Transverse colon (tissue), 3 donors: ENCODE measurements at regions not wholly inside any gene's neighbourhood (a gene's known extent, or its start where the extent isn't known, plus 50 kb on each side); places are given as distances from the start of the nearest gene placed in this dataset.

Source experiments
- CTCF ChIP-seq, 5 experiments: fragments of 200-600 bp in 3 of 5; fragments of 450-650 bp in 2 of 5; sonication (generic) in 3 of 5; IDR thresholded peaks; 1 replicate in 2 of 5; 2 replicates in 3 of 5; pipeline ENCODE4 v1.5.1; 2016 to 2017; ENCODE audit warnings: antibody characterized with exemption in 5 of 5, inconsistent platforms in 3 of 5, mild to moderate bottlenecking in 2 of 5, moderate library complexity in 1 of 5
- EP300 ChIP-seq: sonication (generic); formaldehyde crosslinking; IDR thresholded peaks from one replicate; pipeline ENCODE4 v1.6.1; 2017; ENCODE audit warnings: antibody characterized with exemption, low read depth
- POLR2A ChIP-seq: fragments of 450-650 bp; IDR thresholded peaks from one replicate; pipeline ENCODE4 v1.6.1; 2016; ENCODE audit warnings: antibody characterized with exemption, mild to moderate bottlenecking, moderate library complexity

GRCh38 chr9:134986957-134987356 is 69.2 kb upstream of the FCN1 start:
- TF ChIP-seq CTCF (IDR thresholded peaks at IDR 0.05) = no peak
- TF ChIP-seq POLR2A = no peak
- TF ChIP-seq EP300 = no peak
